Endothelial cell (in vitro differentiated cells): ENCODE measurements at regions not wholly inside any gene's neighbourhood (a gene's known extent, or its start where the extent isn't known, plus 50 kb on each side); places are given as distances from the start of the nearest gene placed in this dataset.

Source experiments
- DNase-seq: peaks from one replicate; pipeline ENCODE4 v3.0.0; 2021; ENCODE audit warnings: low spot score
- H3K27ac Mint-ChIP-seq: one replicate; pipeline ENCODE4 v1.8.0; 2021; ENCODE audit warnings: mixed read lengths, inconsistent platforms; ENCODE audit not compliant: unreplicated experiment
- H3K27me3 Mint-ChIP-seq: one replicate; pipeline ENCODE4 v1.8.0; 2021; ENCODE audit warnings: mild to moderate bottlenecking, moderate library complexity, mixed read lengths, inconsistent platforms; ENCODE audit not compliant: unreplicated experiment
- H3K36me3 Mint-ChIP-seq: one replicate; pipeline ENCODE4 v1.8.0; 2021; ENCODE audit warnings: mild to moderate bottlenecking, low read depth, mixed read lengths, inconsistent platforms; ENCODE audit not compliant: unreplicated experiment
- H3K4me1 Mint-ChIP-seq: one replicate; pipeline ENCODE4 v1.8.0; 2021; ENCODE audit warnings: mild to moderate bottlenecking, mixed read lengths, inconsistent platforms; ENCODE audit not compliant: unreplicated experiment
- H3K4me3 Mint-ChIP-seq: one replicate; pipeline ENCODE4 v1.8.0; 2021; ENCODE audit warnings: mild to moderate bottlenecking, mixed read lengths, inconsistent platforms; ENCODE audit not compliant: unreplicated experiment
- H3K9me3 Mint-ChIP-seq: one replicate; pipeline ENCODE4 v1.8.0; 2021; ENCODE audit warnings: mixed read lengths, inconsistent platforms; ENCODE audit not compliant: unreplicated experiment
- TF ChIP-seq, protein P1 (sequence below): fragments of 200-600 bp; sonication (generic); IDR thresholded peaks from one replicate; pipeline ENCODE4 v1.5.0; 2021; ENCODE audit warnings: antibody characterized with exemption; ENCODE audit not compliant: unreplicated experiment

- Mint-ChIP-seq H3K4me3 (no peak overlapping the region), H3K27me3 (peaks cover 3% of the 10 kb centered on the region), H3K27ac (no peak overlapping the region), H3K4me1 (no peaks in the 10 kb centered on the region), H3K36me3 (no peaks in the 10 kb centered on the region), H3K9me3 (no peaks in the 10 kb centered on the region)
- no peak for DNase-seq
- TF ChIP-seq, protein P1, sequence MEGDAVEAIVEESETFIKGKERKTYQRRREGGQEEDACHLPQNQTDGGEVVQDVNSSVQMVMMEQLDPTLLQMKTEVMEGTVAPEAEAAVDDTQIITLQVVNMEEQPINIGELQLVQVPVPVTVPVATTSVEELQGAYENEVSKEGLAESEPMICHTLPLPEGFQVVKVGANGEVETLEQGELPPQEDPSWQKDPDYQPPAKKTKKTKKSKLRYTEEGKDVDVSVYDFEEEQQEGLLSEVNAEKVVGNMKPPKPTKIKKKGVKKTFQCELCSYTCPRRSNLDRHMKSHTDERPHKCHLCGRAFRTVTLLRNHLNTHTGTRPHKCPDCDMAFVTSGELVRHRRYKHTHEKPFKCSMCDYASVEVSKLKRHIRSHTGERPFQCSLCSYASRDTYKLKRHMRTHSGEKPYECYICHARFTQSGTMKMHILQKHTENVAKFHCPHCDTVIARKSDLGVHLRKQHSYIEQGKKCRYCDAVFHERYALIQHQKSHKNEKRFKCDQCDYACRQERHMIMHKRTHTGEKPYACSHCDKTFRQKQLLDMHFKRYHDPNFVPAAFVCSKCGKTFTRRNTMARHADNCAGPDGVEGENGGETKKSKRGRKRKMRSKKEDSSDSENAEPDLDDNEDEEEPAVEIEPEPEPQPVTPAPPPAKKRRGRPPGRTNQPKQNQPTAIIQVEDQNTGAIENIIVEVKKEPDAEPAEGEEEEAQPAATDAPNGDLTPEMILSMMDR = no peak
Measured at GRCh38 chr20:10824750-10825500, 151.1 kb upstream of the JAG1 start.

- Mint-ChIP-seq H3K4me3 (no peak overlapping the region), H3K4me1 (no peaks in the 10 kb centered on the region), H3K27ac (no peak overlapping the region), H3K36me3 (no peaks in the 10 kb centered on the region), H3K9me3 (no peaks in the 10 kb centered on the region), H3K27me3 (peaks cover 2% of the 10 kb centered on the region)
- DNase-seq = no peak
- TF ChIP-seq, protein P1 = no peak
Measured at GRCh38 chr20:10826111-10826510, 152.3 kb upstream of the JAG1 start.

DNA sequence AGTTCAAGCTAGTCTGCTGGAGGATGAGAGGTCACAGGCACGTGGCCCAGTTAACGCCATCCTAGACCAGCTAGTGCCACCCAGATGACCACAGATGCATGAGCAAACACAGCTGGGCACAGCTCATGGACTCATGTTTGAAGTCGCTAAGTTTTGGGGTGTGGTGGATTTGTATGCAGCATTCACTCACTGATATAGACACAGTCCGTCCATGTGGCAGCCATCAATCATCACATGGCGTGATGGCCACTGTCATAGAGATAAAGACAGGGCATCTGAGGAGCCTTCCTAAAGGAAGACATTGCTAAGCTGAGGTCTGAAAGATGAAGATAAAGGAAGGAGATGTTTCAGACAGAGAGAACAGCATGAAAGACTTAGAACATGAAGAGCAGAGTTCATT lies 154.4 kb upstream of the JAG1 start:
- H3K4me1 Mint-ChIP-seq = no peaks in the 10 kb centered on the region
- TF ChIP-seq, protein P1 = no peak
- H3K27ac Mint-ChIP-seq = no peak overlapping the region
- H3K4me3 Mint-ChIP-seq = no peak overlapping the region
- no peak for DNase-seq
- H3K27me3 Mint-ChIP-seq = no peaks in the 10 kb centered on the region
- H3K9me3 Mint-ChIP-seq = no peaks in the 10 kb centered on the region
- no peaks in the 10 kb centered on the region for H3K36me3 Mint-ChIP-seq

DNA sequence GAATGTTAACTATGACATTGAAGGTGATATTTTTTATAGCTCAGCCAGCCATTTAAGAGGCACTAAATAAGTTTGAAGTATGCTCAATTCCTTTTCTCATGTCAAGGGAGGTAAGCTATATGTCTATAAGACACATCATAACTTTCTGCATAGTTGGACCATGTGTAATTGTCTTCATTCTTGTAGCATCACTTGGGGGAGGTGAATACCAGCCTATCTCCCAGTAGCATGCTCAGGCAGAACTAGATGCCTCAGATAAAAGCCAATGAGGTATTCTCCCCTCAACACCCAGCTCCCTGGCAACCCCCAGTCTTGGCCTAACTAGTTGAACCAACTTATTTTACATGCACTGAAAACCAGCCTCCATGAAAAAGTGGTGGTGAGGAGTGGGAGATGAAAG lies 158.3 kb upstream of the JAG1 start:
- DNase-seq = no peak
- TF ChIP-seq, protein P1 = no peak
- no peak overlapping the region for H3K27ac Mint-ChIP-seq
- no peaks in the 10 kb centered on the region for H3K4me1 Mint-ChIP-seq
- H3K9me3 Mint-ChIP-seq = no peaks in the 10 kb centered on the region
- H3K36me3 Mint-ChIP-seq = no peaks in the 10 kb centered on the region
- H3K27me3 Mint-ChIP-seq = no peaks in the 10 kb centered on the region
- no peak overlapping the region for H3K4me3 Mint-ChIP-seq

DNA sequence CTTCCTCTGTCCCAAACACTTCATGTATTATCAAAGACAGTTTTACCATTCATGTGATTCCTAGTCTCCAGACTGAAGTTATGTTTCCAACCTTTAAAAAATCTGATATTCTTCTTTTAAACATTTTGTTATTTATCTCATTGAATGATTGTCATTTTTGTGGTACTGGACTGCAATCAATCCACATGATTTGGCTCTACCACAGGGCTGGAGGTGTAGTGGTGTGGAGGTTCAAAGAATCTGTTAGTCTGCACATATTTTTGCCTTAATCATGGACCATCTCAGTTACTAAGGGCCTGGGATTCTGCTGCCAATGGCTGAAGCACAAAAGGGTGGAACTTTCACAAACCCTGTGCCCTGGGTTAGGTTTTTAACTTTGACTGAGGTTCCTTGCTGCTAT lies 164.1 kb upstream of the JAG1 start:
- Mint-ChIP-seq H3K9me3 (no peaks in the 10 kb centered on the region), H3K4me3 (no peak overlapping the region), H3K27ac (no peak overlapping the region), H3K4me1 (no peaks in the 10 kb centered on the region), H3K36me3 (peaks cover 5% of the 10 kb centered on the region), H3K27me3 (no peaks in the 10 kb centered on the region)
- DNase-seq = no peak
- TF ChIP-seq, protein P1 = no peak
